Kidney epithelial cell (primary cell): ENCODE measurements at regions not wholly inside any gene's neighbourhood (a gene's known extent, or its start where the extent isn't known, plus 50 kb on each side); places are given as distances from the start of the nearest gene placed in this dataset.

Experiments
- DNase-seq: peaks from one replicate; pipeline ENCODE4 v3.0.0-alpha.2; 2010; ENCODE audit warnings: low read depth
- H3K27me3 ChIP-seq: 2 replicates; pipeline ENCODE4 v1.6.0; 2011; ENCODE audit warnings: low read length; ENCODE audit not compliant: control insufficient read depth, insufficient read depth
- H3K36me3 ChIP-seq: 2 replicates; pipeline ENCODE4 v1.5.1; 2011; ENCODE audit warnings: low read length; ENCODE audit not compliant: control insufficient read depth, insufficient read depth
- H3K4me3 ChIP-seq: 2 replicates; pipeline ENCODE4 v1.5.1; 2011; ENCODE audit warnings: low read depth, mild to moderate bottlenecking, control low read depth, low read length
- TF ChIP-seq, protein P1 (sequence below): IDR thresholded peaks from 2 replicates; pipeline ENCODE4 v1.5.1; 2011; ENCODE audit warnings: mild to moderate bottlenecking, moderate library complexity, low read length, control low read depth, inconsistent platforms; ENCODE audit not compliant: insufficient read depth, poor library complexity, severe bottlenecking

DNA sequence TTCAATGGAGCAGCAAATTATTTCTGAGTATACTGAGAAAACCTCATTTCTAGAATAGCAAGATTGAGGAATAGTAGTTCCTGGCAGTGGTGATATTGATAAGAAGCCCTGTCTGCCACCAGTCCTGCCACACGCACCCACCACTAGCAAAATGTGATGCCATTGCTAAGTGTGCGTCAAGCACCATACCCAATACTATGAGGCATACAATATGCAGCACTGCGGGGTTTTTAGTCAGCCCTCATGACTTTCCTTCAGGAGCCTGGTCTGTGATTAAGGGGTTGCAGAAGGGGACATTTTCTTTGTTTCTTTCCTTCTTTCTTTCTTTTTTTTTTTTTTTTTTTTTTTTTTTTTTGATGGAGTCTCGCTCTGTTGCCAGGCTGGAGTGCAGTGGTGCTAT lies 128.7 kb upstream of the USP38 start:
- Histone ChIP-seq H3K27me3 (no peaks in the 10 kb centered on the region), H3K36me3 (no peaks in the 10 kb centered on the region), H3K4me3 (no peak overlapping the region)
- DNase-seq = no peak
- TF ChIP-seq, protein P1, sequence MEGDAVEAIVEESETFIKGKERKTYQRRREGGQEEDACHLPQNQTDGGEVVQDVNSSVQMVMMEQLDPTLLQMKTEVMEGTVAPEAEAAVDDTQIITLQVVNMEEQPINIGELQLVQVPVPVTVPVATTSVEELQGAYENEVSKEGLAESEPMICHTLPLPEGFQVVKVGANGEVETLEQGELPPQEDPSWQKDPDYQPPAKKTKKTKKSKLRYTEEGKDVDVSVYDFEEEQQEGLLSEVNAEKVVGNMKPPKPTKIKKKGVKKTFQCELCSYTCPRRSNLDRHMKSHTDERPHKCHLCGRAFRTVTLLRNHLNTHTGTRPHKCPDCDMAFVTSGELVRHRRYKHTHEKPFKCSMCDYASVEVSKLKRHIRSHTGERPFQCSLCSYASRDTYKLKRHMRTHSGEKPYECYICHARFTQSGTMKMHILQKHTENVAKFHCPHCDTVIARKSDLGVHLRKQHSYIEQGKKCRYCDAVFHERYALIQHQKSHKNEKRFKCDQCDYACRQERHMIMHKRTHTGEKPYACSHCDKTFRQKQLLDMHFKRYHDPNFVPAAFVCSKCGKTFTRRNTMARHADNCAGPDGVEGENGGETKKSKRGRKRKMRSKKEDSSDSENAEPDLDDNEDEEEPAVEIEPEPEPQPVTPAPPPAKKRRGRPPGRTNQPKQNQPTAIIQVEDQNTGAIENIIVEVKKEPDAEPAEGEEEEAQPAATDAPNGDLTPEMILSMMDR = no peak

DNA sequence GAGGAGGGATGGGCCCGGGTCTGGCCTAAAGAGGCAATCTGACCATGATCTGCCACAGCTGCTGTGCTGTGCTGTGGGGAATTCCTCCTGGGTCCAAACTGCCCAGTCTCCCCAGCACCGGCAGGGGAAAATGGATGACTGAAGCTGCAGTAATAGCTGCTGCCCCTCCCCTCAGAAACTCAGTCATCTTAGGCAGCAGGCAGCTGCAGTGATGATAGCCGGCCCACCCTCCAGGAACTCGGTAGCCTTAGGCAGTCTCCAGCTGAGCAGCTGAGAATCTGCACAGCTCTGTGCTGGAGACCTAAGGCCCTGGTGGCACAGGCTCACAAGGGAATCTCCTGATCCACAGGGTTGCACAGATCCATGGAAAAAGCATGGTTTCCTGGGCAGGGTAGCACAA lies 113.4 kb upstream of the USP38 start:
- H3K27me3 ChIP-seq = no peaks in the 10 kb centered on the region
- no peak overlapping the region for H3K4me3 ChIP-seq
- no peak for DNase-seq
- TF ChIP-seq, protein P1 = no peak
- no peaks in the 10 kb centered on the region for H3K36me3 ChIP-seq

DNA sequence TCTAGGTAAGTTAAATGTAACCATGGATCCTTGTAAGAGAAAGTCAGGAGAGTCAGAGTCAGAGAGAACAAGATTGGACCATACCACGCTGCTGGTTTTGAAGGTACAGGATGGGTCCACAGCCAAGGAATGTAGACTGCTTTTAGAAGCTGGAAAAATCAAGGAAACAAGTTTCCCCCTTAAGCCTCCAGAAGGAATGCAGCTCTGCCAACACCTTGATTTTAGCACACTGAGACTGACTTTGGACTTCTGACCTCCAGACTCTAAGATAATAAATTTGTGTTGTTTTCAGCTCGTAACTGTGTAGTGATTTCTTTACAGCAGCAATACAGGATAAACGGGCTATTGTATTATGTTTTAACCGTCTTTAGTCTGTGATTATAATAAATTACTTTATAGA lies 108.0 kb upstream of the USP38 start:
- TF ChIP-seq, protein P1 = no peak
- H3K4me3 ChIP-seq = no peak overlapping the region
- no peak for DNase-seq
- H3K27me3 ChIP-seq = no peaks in the 10 kb centered on the region
- H3K36me3 ChIP-seq = no peaks in the 10 kb centered on the region

DNA sequence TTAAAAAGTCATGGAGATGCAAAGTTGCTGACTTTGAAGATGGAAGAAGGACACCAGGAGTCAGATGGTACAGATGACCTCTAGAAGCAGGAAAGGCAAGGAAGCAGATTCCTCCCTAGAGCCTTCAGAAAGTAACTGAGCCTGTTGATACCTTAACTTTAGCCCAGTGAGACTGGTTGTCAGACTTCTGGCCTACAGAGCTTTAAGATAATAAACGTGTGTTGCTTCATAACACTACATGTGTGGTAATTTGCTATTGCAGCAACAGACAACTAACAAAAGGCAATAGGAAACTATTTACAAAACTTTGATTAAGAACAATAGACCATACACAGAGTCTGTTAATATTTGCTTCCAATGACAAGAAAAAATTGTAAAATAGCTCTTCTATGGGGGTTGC lies 102.0 kb upstream of the USP38 start:
- TF ChIP-seq, protein P1 = no peak
- H3K27me3 ChIP-seq = no peaks in the 10 kb centered on the region
- DNase-seq = no peak
- no peaks in the 10 kb centered on the region for H3K36me3 ChIP-seq
- no peak overlapping the region for H3K4me3 ChIP-seq

DNA sequence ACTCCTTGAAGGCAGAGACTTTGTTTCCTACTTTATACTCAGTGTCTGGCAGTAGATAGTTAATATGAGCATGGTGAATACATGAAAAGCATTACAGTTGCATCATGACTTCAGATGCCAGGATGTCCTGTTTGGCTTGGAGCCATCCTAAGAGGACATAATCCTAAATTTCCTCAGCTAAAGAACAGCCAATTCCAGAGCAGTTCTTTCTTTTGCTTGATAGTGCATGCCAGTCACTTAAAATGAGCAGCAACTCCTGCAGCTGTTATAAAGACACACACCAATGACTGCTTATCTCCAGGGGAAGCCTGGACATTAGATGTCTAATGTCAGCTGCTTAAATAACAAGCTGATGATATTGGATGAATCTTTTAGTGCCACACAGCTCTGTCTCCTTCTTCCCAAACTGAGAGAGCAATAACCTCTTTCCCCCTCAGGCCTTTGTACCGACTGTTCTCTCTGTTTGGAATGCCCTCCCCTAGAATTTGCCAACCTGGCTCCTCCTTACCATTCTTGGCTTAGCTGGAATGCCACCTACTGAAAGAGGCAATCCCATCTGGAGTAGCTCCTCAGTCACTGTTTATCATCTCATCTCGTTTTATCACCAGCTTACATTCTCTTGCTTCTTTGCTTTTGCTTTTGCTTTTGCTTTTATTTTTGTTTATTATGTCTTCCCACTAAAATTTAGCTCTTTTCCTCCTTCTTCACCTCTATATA lies 100.8 kb upstream of the USP38 start:
- TF ChIP-seq, protein P1 = no peak
- no peaks in the 10 kb centered on the region for H3K36me3 ChIP-seq
- DNase-seq = no peak

DNA sequence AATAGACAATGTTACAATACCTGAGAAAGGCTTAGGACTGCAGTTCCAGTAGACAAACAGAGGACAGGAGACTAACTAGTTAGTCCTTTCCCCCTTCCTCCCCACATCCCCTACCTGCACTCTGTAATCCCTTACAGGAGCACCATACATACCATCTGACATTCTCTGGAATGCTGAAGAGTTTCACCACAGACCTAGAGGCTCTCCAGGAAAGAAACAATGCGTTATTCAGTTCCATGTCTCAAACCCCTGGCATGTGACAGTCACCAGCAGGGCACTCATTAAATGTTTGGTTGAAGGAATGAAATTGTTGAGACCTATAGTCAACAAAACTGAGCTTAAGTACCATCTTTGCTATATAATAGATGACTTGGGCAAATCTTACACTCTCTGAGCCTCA lies 100.2 kb upstream of the USP38 start:
- Histone ChIP-seq H3K36me3 (no peaks in the 10 kb centered on the region), H3K27me3 (no peaks in the 10 kb centered on the region), H3K4me3 (no peak overlapping the region)
- peak; percentile 1 for DNase-seq
- TF ChIP-seq, protein P1 = no peak

More for the DNA sequence above, 100.8 kb upstream of the USP38 start:
- Histone ChIP-seq H3K4me3 (no peak overlapping the region), H3K27me3 (no peaks in the 10 kb centered on the region)
